ENCODE measurements at regions not wholly inside any gene's neighbourhood (a gene's known extent, or its start where the extent isn't known, plus 50 kb on each side); places are given as distances from the start of the nearest gene placed in this dataset.

GRCh38 chr6:91926827-91927226 lies 1340.0 kb upstream of the MAP3K7 start:
- no peak for TF ChIP-seq CTCF (conservative IDR thresholded peaks at IDR 0.05)
- no peak for TF ChIP-seq EZH2 (IDR thresholded peaks at IDR 0.05; ENCODE audit: low read depth)
